GM18520 (cell line): ENCODE measurements at regions not wholly inside any gene's neighbourhood (a gene's known extent, or its start where the extent isn't known, plus 50 kb on each side); places are given as distances from the start of the nearest gene placed in this dataset.

ENCODE experiments used
- ATAC-seq: cut with Tn5 transposase; IDR thresholded peaks from one replicate; pipeline ENCODE4 v1.9.1; 2021; ENCODE audit not compliant: unreplicated experiment

DNA sequence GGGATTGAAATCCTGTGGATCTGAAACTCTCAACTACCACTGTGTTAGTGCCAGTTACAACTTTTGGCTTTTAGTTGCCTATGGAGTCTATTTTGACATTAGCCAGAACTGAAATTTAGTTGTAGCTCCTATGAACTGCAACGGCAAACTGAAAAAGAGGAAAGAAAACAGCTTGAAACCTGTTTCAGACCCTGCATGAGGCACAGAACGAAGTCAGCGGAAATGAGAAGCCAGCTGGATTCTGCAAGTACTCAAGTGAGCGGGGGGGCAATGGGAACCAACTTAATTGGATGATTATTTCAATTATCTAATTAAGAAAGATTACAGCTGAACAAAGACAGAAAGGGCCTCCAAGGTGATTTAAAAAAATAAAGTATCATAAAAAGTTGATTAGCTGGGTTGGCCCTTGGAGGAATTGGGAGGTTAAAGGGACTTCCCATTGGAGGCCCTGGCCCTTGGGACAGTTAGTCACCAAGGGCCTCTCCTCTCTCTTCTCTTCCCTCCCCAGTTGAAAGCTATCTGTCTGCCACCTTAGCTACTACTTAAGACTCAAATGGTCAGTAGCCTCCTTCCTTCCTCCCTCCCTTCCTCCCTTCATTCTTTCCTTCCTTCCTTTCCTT, 352.1 kb downstream of the SHQ1 start:
- ATAC-seq, result no peak

DNA sequence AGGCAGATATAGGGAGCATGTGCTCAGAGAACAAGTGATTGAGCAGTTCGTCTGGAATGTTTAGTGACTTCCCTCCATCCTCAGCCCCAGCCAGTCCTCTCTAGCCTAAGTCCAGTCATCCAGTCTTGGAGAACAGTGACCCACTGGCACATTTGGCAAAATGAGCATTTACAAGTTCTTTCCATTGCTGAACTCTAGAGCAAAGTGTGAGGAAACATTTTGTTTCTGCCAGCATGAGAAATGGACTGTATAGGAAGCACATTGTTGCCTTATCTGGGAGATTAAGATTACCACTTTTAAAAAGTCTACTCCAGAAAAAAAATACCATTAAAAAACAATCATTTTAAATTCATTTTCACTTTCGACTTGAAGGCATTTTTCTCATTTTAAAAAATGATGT, 353.6 kb downstream of the SHQ1 start:
- no peak for ATAC-seq

DNA sequence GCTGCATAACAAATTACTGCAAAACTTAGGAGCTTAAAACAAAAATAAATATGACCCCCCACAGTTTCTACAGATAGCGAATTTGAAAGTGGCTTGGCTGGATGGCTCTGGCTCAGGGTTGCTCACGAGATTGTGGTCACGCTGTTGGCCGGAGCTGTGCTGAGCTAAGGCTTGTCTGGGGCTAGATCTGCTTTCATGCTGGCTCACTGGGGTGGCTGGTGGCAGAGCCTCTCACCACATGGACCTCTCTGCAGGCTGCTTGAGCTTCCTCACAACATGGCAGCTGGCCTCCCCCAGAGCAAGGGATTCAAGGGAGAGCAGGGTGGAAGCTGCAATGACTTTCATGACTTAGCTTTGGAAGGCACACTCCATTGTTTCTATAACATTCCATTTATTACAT, 354.1 kb downstream of the SHQ1 start:
- no peak for ATAC-seq

DNA sequence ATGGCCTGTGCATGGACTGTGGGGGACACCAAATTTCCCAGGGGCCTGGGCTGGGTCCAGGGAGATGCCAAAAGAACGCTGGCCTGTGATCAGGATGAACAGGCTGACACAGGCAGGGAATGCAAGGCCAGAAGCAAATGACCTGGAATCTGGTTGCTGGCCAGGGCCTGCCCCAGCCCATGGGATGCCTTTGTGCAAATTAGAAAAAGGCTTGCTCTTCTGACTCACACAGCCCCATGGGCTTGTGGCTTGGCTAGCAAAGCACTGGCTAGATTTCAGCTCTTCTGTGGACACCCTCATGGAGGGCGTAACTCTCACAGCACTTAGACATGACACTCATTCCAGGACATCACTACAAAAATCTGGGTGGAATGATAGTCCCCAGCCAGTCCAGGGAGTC, 356.0 kb downstream of the SHQ1 start:
- ATAC-seq, result no peak

GRCh38 chr3:72490688-72491435, 357.4 kb downstream of the SHQ1 start:
- ATAC-seq, result no peak

DNA sequence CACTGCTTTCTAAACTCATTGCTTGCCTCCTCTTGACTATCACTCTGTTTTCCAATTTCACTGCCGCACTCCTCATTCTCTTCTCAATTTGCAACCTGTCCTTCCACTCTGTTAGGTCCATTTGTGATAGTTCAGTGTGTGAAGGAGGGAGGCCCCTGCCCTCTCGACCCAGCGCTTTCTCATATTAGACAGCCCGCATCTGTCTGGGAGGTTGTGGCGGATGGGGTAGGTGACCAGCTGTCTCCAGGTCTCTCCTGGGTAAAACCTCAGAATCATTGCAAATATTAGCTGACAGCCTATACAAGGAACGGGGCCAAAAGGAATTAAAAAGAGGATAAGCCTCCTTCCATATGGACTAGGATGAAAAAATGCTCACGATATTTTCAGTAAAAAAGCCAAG, 358.3 kb downstream of the SHQ1 start:
- no peak for ATAC-seq

GRCh38 chr3:72488738-72489035, 359.6 kb downstream of the SHQ1 start:
- ATAC-seq, result no peak

DNA sequence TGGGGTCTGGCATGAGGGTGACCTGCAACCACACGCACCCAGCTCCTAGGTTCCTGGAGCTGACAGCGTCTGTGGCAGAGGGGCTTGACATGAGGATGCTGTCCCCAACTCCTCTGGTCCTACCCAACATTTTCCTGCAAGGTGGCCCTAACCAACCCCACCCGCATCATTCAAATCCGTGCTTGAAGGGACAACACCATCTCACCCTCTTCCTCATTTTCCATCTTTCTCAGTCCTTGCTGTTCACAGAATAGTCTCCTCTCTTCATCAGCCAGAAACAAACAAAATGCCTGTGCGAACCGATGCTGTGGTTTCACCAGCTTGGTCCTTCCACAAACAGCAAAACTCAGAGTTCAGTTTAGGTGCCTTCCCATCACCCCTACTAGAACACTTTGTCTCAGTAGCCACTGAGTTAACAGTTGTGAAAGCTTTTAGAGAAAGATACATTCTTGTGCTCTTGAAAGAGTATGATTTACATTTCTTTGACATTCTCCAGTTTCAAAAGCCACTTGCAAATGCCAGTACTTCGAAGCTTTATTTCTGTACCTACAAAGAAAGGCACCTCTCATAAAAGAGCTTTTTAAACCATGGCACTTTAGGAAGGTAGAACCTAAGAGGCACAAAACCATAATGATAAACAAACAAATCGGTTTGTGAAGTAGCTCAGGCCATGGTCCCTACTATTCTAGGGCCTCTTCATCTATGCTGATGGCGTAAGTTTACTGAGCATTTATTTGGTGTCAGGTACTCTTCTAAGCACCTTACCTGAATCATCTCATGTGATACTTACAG, 360.1 kb downstream of the SHQ1 start:
- no peak for ATAC-seq

- no peak for ATAC-seq
These were observed 361.0 kb downstream of the SHQ1 start for GRCh38 chr3:72487078-72487765.

DNA sequence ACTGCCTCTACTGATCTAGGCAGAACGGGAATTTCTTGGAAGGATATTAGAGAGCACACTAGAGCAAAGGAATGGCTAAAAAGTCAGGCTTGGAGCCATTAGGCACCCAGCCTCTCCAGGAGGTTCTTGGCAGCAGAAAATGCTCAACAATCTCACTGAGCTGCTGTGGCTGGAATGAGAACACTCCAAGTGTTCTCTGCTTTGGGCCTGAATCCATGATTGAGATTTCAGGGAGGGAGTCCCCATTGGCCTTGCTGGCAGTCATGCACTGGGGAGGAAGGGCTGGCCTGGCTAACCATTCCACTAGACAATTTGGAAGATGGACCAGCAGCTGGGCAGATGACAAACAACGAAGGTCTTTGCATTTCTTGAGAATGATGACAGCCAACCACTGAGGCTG, 362.6 kb downstream of the SHQ1 start:
- ATAC-seq, result no peak

DNA sequence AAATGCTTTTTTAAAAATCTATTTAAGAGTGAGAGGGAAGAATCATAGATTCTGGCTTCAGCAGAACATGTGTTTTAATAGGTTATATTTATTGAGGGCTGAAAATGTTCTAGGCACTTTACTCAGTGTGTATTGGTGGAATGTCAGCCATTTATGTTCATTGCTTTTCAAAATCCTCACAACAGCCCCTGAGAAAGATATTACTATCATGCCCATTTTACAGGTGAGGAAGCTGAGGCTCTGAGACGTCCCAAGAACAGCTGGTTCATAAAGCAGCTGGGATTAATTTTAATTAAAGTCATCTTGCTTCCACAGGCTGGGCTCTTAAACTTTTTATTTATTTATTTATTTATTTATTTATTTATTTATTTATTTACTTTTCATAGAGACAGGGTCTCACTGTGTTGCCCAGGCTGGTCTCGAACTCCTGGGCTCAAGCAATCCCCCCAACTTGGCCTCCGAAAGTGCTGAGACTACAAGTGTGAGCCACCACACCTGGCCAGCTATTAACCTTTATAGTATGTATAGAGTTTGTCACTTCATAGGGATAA, 364.6 kb downstream of the SHQ1 start:
- ATAC-seq, result no peak

GRCh38 chr3:72482589-72483321, 365.5 kb downstream of the SHQ1 start:
- no peak for ATAC-seq

DNA sequence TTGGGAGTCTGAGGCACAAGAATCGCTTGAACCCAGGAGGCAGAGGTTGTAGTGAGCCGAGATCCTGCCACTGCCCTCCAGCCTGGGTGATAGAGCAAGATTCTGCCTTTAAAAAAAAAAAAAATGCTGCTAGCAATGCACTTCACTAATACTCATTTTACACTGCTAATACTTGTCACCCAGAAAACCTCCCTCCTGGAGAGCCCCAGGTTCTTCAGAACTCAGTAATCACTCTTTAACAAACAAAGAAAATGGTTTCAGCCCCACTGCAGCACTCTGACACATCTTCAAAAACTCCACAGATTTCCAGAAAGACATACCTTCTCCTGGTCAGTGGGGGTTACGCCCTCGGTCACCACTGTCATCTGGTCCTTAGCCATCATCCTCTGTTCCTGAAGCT, 366.7 kb downstream of the SHQ1 start:
- no peak for ATAC-seq

GRCh38 chr3:72480366-72480765, 367.9 kb downstream of the SHQ1 start:
- ATAC-seq, result no peak

DNA sequence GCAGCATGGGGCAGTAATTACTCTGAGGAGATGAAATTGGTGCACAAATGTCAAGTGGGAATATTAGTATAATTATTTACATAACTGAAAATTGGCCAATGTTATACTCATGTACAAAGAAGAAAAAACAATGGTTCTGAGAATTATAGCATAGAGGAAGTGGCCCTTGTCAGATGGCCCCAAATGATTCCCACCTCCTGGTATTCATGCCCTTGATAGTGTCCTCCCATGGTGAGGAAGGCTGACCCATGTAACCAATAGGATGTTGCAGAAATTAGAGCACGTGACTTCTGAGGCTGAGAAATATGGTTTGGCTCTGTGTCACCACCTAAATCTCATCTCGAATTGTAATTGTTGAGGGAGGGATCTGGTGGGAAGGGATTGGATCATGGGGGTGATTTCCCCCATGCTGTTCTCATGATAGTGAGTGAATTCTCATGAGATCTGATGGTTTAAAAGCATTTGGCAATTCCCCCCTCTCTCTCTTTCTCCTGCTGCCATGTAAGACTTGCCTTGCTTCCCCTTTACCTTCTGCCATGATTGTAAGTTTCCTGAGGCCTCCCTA, 368.5 kb downstream of the SHQ1 start:
- ATAC-seq, result no peak

GRCh38 chr3:72476139-72476483, 372.1 kb downstream of the SHQ1 start:
- ATAC-seq, result no peak

DNA sequence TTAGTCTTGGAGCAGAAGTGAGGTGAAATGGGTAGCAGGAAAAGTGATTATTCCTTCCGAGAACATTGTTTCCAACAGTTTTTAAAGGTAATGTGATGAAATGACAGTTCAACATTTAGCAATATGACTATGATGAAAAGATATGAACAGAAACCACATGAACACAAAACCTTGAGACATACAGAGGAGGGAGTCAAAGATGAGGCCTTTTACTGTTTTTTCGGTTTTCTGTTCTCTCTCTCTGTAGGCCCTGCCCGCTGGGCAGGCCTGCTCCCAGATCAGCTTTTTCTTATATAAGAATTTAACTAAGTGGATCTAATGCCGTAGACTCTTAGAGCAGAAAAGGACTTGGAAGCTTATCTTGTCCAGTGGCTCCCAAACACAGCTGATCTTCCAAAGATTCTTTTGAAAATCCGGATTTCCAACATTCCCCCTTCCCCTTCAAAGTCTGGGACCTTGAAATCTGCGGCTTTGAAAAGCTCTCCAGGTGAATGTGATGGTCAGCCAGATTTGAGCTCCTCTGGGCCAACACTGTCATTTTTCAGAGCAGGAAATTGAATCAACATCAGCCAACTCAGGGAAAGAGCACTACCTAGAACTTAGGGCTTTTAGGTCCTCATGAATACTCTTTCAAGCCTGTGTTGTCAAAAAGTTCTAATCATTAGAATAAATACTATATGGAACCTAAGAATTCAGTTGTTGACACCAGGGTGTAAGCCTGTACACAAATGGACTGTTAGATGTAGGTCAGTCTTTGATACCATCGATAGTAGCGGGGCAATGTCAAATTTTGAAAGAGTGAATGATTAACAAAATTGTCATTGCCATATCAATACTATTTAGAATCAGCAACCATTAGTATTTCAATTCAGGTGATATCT, 372.7 kb downstream of the SHQ1 start:
- no peak for ATAC-seq

DNA sequence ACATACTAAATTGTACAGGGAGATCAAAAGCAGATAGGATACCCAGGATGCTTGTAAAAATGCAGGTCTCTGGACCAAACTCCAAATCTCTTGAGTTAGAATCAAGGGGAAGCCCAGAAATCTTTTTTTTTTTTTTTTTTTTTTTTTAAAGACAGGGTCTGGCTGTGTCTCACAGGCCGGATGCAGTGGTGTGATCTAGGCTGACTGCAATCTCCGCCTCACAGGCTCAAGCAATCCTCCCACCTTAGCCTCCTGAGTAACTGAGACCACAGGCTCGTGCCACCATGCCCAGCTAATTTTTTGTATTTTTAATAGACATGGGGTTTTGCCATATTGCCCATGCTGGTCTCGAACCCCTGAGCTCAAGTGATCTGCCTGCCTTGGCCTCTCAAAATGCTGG, 373.5 kb downstream of the SHQ1 start:
- no peak for ATAC-seq

- peak; percentile 85 for ATAC-seq
These were observed 375.1 kb downstream of the SHQ1 start for GRCh38 chr3:72473156-72473555.
